Activated CD8-positive, alpha-beta T cell treated with anti-CD3 and anti-CD28 coated beads for 36 hours (primary cell): ENCODE measurements at regions not wholly inside any gene's neighbourhood (a gene's known extent, or its start where the extent isn't known, plus 50 kb on each side); places are given as distances from the start of the nearest gene placed in this dataset.

ENCODE experiments used
- ATAC-seq: fragments of 200-7000 bp; cut with Tn5 transposase; one replicate; pipeline ENCODE4 v1.10.0; 2021; ENCODE audit warnings: mild to moderate bottlenecking, moderate library complexity
- CTCF ChIA-PET: fragments of 350-600 bp; sonication (Branson Sonifier 250); formaldehyde crosslinking; loops from one replicate; lab custom pipeline; 2021; ENCODE audit warnings: antibody characterized with exemption; lab: Charles Lee
- POLR2A ChIA-PET: fragments of 350-600 bp; sonication (Branson Sonifier 250); formaldehyde crosslinking; loops from one replicate; lab custom pipeline; 2021; ENCODE audit warnings: antibody characterized with exemption; lab: Charles Lee
- DNase-seq: peaks from one replicate; pipeline ENCODE4 v3.0.0-alpha.2; 2020
- H3K27ac Mint-ChIP-seq: one replicate; pipeline ENCODE4 v1.8.0; 2021; ENCODE audit warnings: mild to moderate bottlenecking, mixed read lengths
- H3K27me3 Mint-ChIP-seq: one replicate; pipeline ENCODE4 v1.8.0; 2021; ENCODE audit warnings: mixed read lengths
- H3K36me3 Mint-ChIP-seq: one replicate; pipeline ENCODE4 v1.8.0; 2021; ENCODE audit warnings: low read depth, mixed read lengths
- H3K4me1 Mint-ChIP-seq: one replicate; pipeline ENCODE4 v1.8.0; 2021; ENCODE audit warnings: low read depth, mixed read lengths
- H3K4me3 Mint-ChIP-seq: one replicate; pipeline ENCODE4 v1.8.0; 2021; ENCODE audit warnings: mild to moderate bottlenecking, moderate library complexity, mixed read lengths
- H3K9me3 Mint-ChIP-seq: one replicate; pipeline ENCODE4 v1.8.0; 2021; ENCODE audit warnings: mixed read lengths
- CTCF ChIP-seq: fragments of 200-600 bp; IDR thresholded peaks from one replicate; pipeline ENCODE4 v1.8.0; 2022; ENCODE audit warnings: antibody characterized with exemption, mild to moderate bottlenecking
- intact Hi-C: fragments of 100-400 bp; cut with micrococcal nuclease; formaldehyde crosslinking; loops from one replicate; pipeline ENCODE4 v1.10.0; 2022

- Mint-ChIP-seq H3K27me3 (no peaks in the 10 kb centered on the region), H3K27ac (no peak overlapping the region), H3K4me1 (no peaks in the 10 kb centered on the region), H3K36me3 (no peaks in the 10 kb centered on the region), H3K9me3 (peaks cover 1% of the 10 kb centered on the region), H3K4me3 (no peak overlapping the region)
- CTCF ChIA-PET = no interaction called here
- ATAC-seq (no peak), DNase-seq (no peak)
- POLR2A ChIA-PET = no interaction called here
- intact Hi-C loops = no loop called here
- TF ChIP-seq CTCF = no peak
Measured at GRCh38 chr6:54689620-54690019, 157.0 kb upstream of the FAM83B start.

DNA sequence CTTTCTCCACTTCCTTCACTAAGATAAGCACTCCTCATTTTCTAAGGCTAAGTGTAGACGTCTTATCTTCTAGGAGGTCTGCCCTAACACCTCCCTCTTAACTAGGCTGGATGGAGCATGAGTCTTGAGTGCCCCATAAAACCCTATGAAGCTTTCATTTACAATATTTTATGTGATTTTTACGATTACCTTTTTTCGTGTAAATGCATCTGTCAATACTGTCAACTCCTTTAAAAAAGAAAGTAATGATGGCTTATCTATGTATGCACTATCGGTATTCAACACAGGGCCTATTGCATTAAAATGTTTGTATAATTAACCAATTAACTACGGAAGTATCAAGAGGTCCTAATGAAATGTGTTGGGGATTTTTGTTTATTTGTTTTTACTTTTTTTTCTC lies 156.0 kb upstream of the FAM83B start:
- ATAC-seq = no peak
- H3K27ac Mint-ChIP-seq = no peak overlapping the region
- H3K36me3 Mint-ChIP-seq = no peaks in the 10 kb centered on the region
- no peak for DNase-seq
- intact Hi-C loops = no loop called here
- H3K4me3 Mint-ChIP-seq = no peak overlapping the region
- H3K4me1 Mint-ChIP-seq = no peaks in the 10 kb centered on the region
- ChIA-PET POLR2A (no interaction called here), CTCF (no interaction called here)
- no peaks in the 10 kb centered on the region for H3K27me3 Mint-ChIP-seq
- no peak for TF ChIP-seq CTCF
- H3K9me3 Mint-ChIP-seq = no peaks in the 10 kb centered on the region

GRCh38 chr6:54694928-54695532 lies 151.5 kb upstream of the FAM83B start:
- intact Hi-C loops = no loop called here
- POLR2A ChIA-PET = no interaction called here
- no peak overlapping the region for H3K27ac Mint-ChIP-seq

GRCh38 chr6:54695815-54696214 lies 150.8 kb upstream of the FAM83B start:
- DNase-seq (no peak), ATAC-seq (no peak)
- H3K4me3 Mint-ChIP-seq = no peak overlapping the region
- no peak for TF ChIP-seq CTCF
- POLR2A ChIA-PET = no interaction called here
- H3K27ac Mint-ChIP-seq = no peak overlapping the region
- peaks cover 1% of the 10 kb centered on the region for H3K9me3 Mint-ChIP-seq
- intact Hi-C loops = no loop called here
- no peaks in the 10 kb centered on the region for H3K36me3 Mint-ChIP-seq
- CTCF ChIA-PET = no interaction called here
- no peaks in the 10 kb centered on the region for H3K27me3 Mint-ChIP-seq
- H3K4me1 Mint-ChIP-seq = no peaks in the 10 kb centered on the region

More at GRCh38 chr6:54694928-54695532, 151.5 kb upstream of the FAM83B start:
- no peaks in the 10 kb centered on the region for H3K27me3 Mint-ChIP-seq
- CTCF ChIA-PET = no interaction called here
- ATAC-seq (no peak), DNase-seq (no peak)
- peaks cover under 1% of the 10 kb centered on the region for H3K9me3 Mint-ChIP-seq
- no peaks in the 10 kb centered on the region for H3K4me1 Mint-ChIP-seq
- TF ChIP-seq CTCF = no peak
- no peak overlapping the region for H3K4me3 Mint-ChIP-seq
- H3K36me3 Mint-ChIP-seq = no peaks in the 10 kb centered on the region

GRCh38 chr6:54697424-54697823 lies 149.1 kb upstream of the FAM83B start:
- ATAC-seq (no peak), DNase-seq (no peak)
- intact Hi-C loops = no loop called here
- CTCF ChIA-PET = no interaction called here
- Mint-ChIP-seq H3K27ac (no peak overlapping the region), H3K4me1 (no peaks in the 10 kb centered on the region), H3K4me3 (no peak overlapping the region), H3K9me3 (peaks cover 1% of the 10 kb centered on the region), H3K27me3 (no peaks in the 10 kb centered on the region), H3K36me3 (no peaks in the 10 kb centered on the region)
- POLR2A ChIA-PET = no interaction called here
- TF ChIP-seq CTCF = no peak
